ENCODE measurements at regions not wholly inside any gene's neighbourhood (a gene's known extent, or its start where the extent isn't known, plus 50 kb on each side); places are given as distances from the start of the nearest gene placed in this dataset.

GRCh38 chr7:115593111-115593510 lies 437.5 kb downstream of the TFEC start:
- no peak overlapping the region for H3K4me3 ChIP-seq (ENCODE audit: low read depth, low read length)

DNA sequence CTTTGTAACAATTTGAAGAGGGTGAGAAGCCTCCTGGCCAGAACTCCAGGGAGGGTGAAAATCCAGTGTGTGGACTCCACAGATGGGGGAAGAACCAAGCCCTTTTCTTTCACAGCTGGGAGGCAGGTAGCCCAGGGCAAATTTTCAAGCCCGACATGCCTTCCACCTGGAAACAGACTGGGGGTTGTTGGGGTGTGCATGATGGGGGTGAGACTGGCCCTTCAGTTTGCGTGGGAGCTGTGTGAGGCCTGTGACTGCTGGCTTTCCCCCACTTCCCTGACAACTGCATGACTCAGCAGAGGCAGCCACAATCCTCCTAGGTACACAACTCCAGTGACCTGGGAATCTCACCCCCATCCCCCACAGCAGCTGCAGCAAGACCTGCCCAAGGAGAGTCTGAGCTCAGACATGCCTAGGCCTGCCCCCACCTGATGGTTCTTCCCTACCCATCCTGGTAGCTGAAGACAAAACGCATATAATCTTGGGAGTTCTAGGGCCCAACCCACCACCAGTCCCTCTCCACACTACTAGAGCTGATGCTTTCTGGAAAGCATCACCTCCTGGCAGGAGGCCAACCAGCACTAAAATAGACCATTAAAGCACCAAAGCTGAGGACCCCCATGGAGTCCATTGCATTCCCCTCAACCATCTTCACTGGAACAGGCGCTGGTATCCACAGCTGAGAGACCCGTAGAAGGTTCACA lies 445.4 kb downstream of the TFEC start:
- no peak for DNase-seq (ENCODE audit: low read depth)
- no peak overlapping the region for H3K4me3 ChIP-seq (ENCODE audit: low read depth, low read length)
- TF ChIP-seq, protein P1, sequence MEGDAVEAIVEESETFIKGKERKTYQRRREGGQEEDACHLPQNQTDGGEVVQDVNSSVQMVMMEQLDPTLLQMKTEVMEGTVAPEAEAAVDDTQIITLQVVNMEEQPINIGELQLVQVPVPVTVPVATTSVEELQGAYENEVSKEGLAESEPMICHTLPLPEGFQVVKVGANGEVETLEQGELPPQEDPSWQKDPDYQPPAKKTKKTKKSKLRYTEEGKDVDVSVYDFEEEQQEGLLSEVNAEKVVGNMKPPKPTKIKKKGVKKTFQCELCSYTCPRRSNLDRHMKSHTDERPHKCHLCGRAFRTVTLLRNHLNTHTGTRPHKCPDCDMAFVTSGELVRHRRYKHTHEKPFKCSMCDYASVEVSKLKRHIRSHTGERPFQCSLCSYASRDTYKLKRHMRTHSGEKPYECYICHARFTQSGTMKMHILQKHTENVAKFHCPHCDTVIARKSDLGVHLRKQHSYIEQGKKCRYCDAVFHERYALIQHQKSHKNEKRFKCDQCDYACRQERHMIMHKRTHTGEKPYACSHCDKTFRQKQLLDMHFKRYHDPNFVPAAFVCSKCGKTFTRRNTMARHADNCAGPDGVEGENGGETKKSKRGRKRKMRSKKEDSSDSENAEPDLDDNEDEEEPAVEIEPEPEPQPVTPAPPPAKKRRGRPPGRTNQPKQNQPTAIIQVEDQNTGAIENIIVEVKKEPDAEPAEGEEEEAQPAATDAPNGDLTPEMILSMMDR (conservative IDR thresholded peaks at IDR 0.05; ENCODE audit: low read depth, low read length): no peak

More at GRCh38 chr7:115593111-115593510, 437.5 kb downstream of the TFEC start:
- TF ChIP-seq, protein P1 (conservative IDR thresholded peaks at IDR 0.05; ENCODE audit: low read depth, low read length): no peak
- DNase-seq (ENCODE audit: low read depth): no peak

DNA sequence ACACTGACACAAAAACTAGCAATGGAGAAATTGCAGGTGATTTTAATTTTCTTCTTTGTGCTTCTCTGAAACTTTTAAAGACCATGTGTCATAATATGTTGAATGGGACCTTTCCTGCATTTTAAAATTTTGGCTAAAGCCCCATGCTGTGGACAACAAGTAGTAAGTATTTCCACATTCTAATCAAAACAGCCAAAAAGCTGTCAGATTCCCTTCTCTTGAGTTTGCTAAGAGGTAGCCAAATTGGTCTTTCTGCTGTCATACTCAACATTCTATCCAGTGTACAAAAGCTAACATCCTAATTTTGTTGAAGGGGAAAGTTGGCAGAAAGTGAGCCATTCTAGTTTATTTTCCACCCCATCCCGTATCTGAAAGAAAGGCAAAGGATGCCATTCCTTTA lies 447.6 kb downstream of the TFEC start:
- TF ChIP-seq, protein P1 (conservative IDR thresholded peaks at IDR 0.05; ENCODE audit: low read depth, low read length): no peak
- DNase-seq (ENCODE audit: low read depth): no peak
- no peak overlapping the region for H3K4me3 ChIP-seq (ENCODE audit: low read depth, low read length)

GRCh38 chr7:115578576-115578975 lies 452.0 kb downstream of the TFEC start:
- H3K4me3 ChIP-seq (ENCODE audit: low read depth, low read length): no peak overlapping the region
- no peak for DNase-seq (ENCODE audit: low read depth)
- TF ChIP-seq, protein P1 (conservative IDR thresholded peaks at IDR 0.05; ENCODE audit: low read depth, low read length): no peak

GRCh38 chr7:115574681-115575291 lies 455.8 kb downstream of the TFEC start:
- DNase-seq (ENCODE audit: low read depth): no peak
- TF ChIP-seq, protein P1 (conservative IDR thresholded peaks at IDR 0.05; ENCODE audit: low read depth, low read length): no peak
- no peak overlapping the region for H3K4me3 ChIP-seq (ENCODE audit: low read depth, low read length)

DNA sequence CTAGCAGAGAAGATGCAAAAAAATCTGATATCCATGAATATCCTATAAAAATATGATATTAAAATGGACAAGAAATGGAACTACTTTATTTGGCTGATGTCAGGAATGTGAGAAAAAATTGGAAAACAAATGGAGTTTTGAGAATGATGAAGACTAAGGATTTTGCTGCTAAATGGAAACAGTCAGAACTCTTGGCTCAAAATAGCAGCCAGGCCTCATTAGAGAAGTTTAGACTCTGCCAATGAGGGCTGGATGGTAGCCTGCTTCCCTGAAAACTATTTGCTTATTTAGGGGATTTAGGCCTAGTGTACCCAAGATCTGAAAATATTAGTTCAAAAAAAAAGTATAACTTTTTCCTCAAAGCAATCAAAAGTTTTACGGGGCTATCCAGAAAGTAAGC lies 458.5 kb downstream of the TFEC start:
- no peak for DNase-seq (ENCODE audit: low read depth)
- TF ChIP-seq, protein P1 (conservative IDR thresholded peaks at IDR 0.05; ENCODE audit: low read depth, low read length): no peak

More for the DNA sequence above, 458.5 kb downstream of the TFEC start:
- no peak overlapping the region for H3K4me3 ChIP-seq (ENCODE audit: low read depth, low read length)

Measured in choroid plexus epithelial cell (primary cell).